ENCODE measurements at regions not wholly inside any gene's neighbourhood (a gene's known extent, or its start where the extent isn't known, plus 50 kb on each side); places are given as distances from the start of the nearest gene placed in this dataset.

- WGBS: 75% methylated on average over 64 of the region's 64 CpGs
- peaks cover 0 to 11% (median 5%) of the 10 kb centered on the region in 4 donors for H3K9me3 ChIP-seq (ENCODE audit: control insufficient read depth in 4 of 4, low read length in 3 of 4)
- no peaks in the 10 kb centered on the region for H3K27me3 ChIP-seq (ENCODE audit: control insufficient read depth in 4 of 4, insufficient read depth in 4 of 4, low read length in 3 of 4)
- TF ChIP-seq, protein P1, sequence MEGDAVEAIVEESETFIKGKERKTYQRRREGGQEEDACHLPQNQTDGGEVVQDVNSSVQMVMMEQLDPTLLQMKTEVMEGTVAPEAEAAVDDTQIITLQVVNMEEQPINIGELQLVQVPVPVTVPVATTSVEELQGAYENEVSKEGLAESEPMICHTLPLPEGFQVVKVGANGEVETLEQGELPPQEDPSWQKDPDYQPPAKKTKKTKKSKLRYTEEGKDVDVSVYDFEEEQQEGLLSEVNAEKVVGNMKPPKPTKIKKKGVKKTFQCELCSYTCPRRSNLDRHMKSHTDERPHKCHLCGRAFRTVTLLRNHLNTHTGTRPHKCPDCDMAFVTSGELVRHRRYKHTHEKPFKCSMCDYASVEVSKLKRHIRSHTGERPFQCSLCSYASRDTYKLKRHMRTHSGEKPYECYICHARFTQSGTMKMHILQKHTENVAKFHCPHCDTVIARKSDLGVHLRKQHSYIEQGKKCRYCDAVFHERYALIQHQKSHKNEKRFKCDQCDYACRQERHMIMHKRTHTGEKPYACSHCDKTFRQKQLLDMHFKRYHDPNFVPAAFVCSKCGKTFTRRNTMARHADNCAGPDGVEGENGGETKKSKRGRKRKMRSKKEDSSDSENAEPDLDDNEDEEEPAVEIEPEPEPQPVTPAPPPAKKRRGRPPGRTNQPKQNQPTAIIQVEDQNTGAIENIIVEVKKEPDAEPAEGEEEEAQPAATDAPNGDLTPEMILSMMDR (IDR thresholded peaks at IDR 0.05; ENCODE audit: low read depth, low read length, missing input control): no peak
- TF ChIP-seq HNF4G (IDR thresholded peaks at IDR 0.05): no peak
- no peak for TF ChIP-seq RAD21 (IDR thresholded peaks at IDR 0.05)
- TF ChIP-seq SP1 (IDR thresholded peaks at IDR 0.05): no peak
- no peak overlapping the region for H3K4me3 ChIP-seq (ENCODE audit: low read depth in 1 of 3, low read length in 3 of 3)
- H3K9ac ChIP-seq (ENCODE audit: low read depth in 1 of 2, low read length in 2 of 2): no peak overlapping the region
- H3K27ac ChIP-seq (ENCODE audit: low read depth in 1 of 2, low read length in 2 of 2): no peak overlapping the region
- H3K4me1 ChIP-seq (ENCODE audit: control insufficient read depth in 4 of 4, insufficient read depth in 4 of 4, low read length in 3 of 4): no peaks in the 10 kb centered on the region
- no peak for DNase-seq (ENCODE audit: low spot score)
- H3K36me3 ChIP-seq (ENCODE audit: control insufficient read depth in 4 of 4, insufficient read depth in 3 of 4, low read depth in 1 of 4, low read length in 3 of 4): no peaks in the 10 kb centered on the region
Observed at GRCh38 chr10:42112331-42113157, 525.8 kb downstream of the ZNF33B start.

GRCh38 chr10:42111661-42112330, 526.6 kb downstream of the ZNF33B start:
- no peaks in the 10 kb centered on the region for H3K27me3 ChIP-seq (ENCODE audit: control insufficient read depth in 4 of 4, insufficient read depth in 4 of 4, low read length in 3 of 4)
- no peaks in the 10 kb centered on the region for H3K36me3 ChIP-seq (ENCODE audit: control insufficient read depth in 4 of 4, insufficient read depth in 3 of 4, low read depth in 1 of 4, low read length in 3 of 4)
- no peaks in the 10 kb centered on the region for H3K4me1 ChIP-seq (ENCODE audit: control insufficient read depth in 4 of 4, insufficient read depth in 4 of 4, low read length in 3 of 4)
- H3K4me3 ChIP-seq (ENCODE audit: low read depth in 1 of 3, low read length in 3 of 3): no peak overlapping the region
- DNase-seq (ENCODE audit: low spot score): no peak
- peaks cover 0 to 11% (median 5%) of the 10 kb centered on the region in 4 donors for H3K9me3 ChIP-seq (ENCODE audit: control insufficient read depth in 4 of 4, low read length in 3 of 4)
- WGBS: 80% methylated on average over 43 of the region's 43 CpGs
- TF ChIP-seq REST (IDR thresholded peaks at IDR 0.05) (no peak), YY1 (IDR thresholded peaks at IDR 0.05) (no peak), FOXA1 (IDR thresholded peaks at IDR 0.05) (no peak), JUND (IDR thresholded peaks at IDR 0.05) (no peak), RAD21 (IDR thresholded peaks at IDR 0.05) (no peak), MAX (IDR thresholded peaks at IDR 0.05) (no peak), TAF1 (conservative IDR thresholded peaks at IDR 0.05) (no peak), FOXA2 (IDR thresholded peaks at IDR 0.05) (no peak), RXRA (IDR thresholded peaks at IDR 0.05) (no peak), GABPA (IDR thresholded peaks at IDR 0.05 in 1 of 2, conservative IDR thresholded peaks at IDR 0.05 in 1 of 2) (no peak), SP1 (IDR thresholded peaks at IDR 0.05) (no peak)
- no peak overlapping the region for H3K9ac ChIP-seq (ENCODE audit: low read depth in 1 of 2, low read length in 2 of 2)
- no peak overlapping the region for H3K27ac ChIP-seq (ENCODE audit: low read depth in 1 of 2, low read length in 2 of 2)

Measured in liver (tissue), 8 donors.